K562 (cell line): ENCODE measurements at regions not wholly inside any gene's neighbourhood (a gene's known extent, or its start where the extent isn't known, plus 50 kb on each side); places are given as distances from the start of the nearest gene placed in this dataset.

Source experiments
- BDP1 ChIP-seq: IDR thresholded peaks from 3 replicates; pipeline ENCODE4 v1.6.1; 2011; ENCODE audit not compliant: insufficient read length, insufficient read depth
- CTCF ChIP-seq, 3 experiments: IDR thresholded peaks in 2 of 3; conservative IDR thresholded peaks in 1 of 3; 2 replicates each; pipeline ENCODE4 v1.5.1; 2011 to 2012; ENCODE audit warnings: low read length in 3 of 3, mild to moderate bottlenecking in 3 of 3, control low read depth in 2 of 3, improper control_type of control experiment in 1 of 3, inconsistent platforms in 1 of 3, low read depth in 1 of 3, mixed read lengths in 1 of 3, moderate library complexity in 1 of 3; ENCODE audit not compliant: insufficient read depth in 2 of 3
- HIVEP1 ChIP-seq: fragments of 250-450 bp; sonication (Bioruptor Pico); IDR thresholded peaks from 2 replicates; pipeline ENCODE4 v1.4.0; 2020; ENCODE audit warnings: mild to moderate bottlenecking
- KLF16 ChIP-seq: IDR thresholded peaks from 2 replicates; pipeline ENCODE4 v1.6.1; 2016; ENCODE audit warnings: antibody characterized with exemption
- MBD2 ChIP-seq: sonication (generic); IDR thresholded peaks from 2 replicates; pipeline ENCODE4 v1.6.1; 2016; ENCODE audit warnings: low read depth, borderline replicate concordance
- REST ChIP-seq, 2 experiments: fragments of 450-650 bp; formaldehyde crosslinking in 1 of 2; IDR thresholded peaks; 2 replicates each; pipeline versions ENCODE4 v1.4.0 to v1.6.1; 2014 to 2020; ENCODE audit warnings: mild to moderate bottlenecking in 2 of 2, borderline replicate concordance in 1 of 2, low read depth in 1 of 2
- SRF ChIP-seq, 2 experiments: fragments of 250-450, 450-650 bp in 1 of 2; sonication (Bioruptor Pico) in 1 of 2; sonication (generic) in 1 of 2; formaldehyde crosslinking; IDR thresholded peaks; 2 replicates each; pipeline versions ENCODE4 v1.5.0 to v1.5.1; 2020 to 2022; ENCODE audit warnings: mild to moderate bottlenecking in 1 of 2, missing genetic modification reagents in 1 of 2
- TAF1 ChIP-seq: IDR thresholded peaks from 2 replicates; pipeline ENCODE4 v1.6.1; 2011; ENCODE audit warnings: mild to moderate bottlenecking, low read length, moderate library complexity; ENCODE audit not compliant: insufficient read depth, control insufficient read depth, severe bottlenecking; ENCODE audit errors: extremely low read depth
- TEAD2 ChIP-seq: fragments of 450-650 bp; IDR thresholded peaks from 2 replicates; pipeline ENCODE4 v1.6.1; 2016; ENCODE audit warnings: missing genetic modification characterization, control low read depth, missing compliant biosample characterization
- ZNF121 ChIP-seq: sonication (generic); formaldehyde crosslinking; conservative IDR thresholded peaks from 2 replicates; pipeline ENCODE4 v1.8.0; 2022; ENCODE audit warnings: missing genetic modification reagents
- ZNF133 ChIP-seq: fragments of 250-450 bp; sonication (Bioruptor Pico); IDR thresholded peaks from 2 replicates; pipeline ENCODE4 v1.4.0; 2020; ENCODE audit warnings: mild to moderate bottlenecking
- ZNF239 ChIP-seq: fragments of 250-450 bp; sonication (Bioruptor Pico); IDR thresholded peaks from 2 replicates; pipeline ENCODE4 v1.4.0; 2020; ENCODE audit warnings: mild to moderate bottlenecking

- TF ChIP-seq TAF1 (no peak), MBD2 (no peak), ZNF121 (CRISPR knock-in tag) (no peak), CTCF (IDR thresholded peaks at IDR 0.05 in 2 of 3, conservative IDR thresholded peaks at IDR 0.05 in 1 of 3; ENCODE audit: insufficient read depth in 2 of 3, low read depth in 1 of 3, low read length in 3 of 3) (no peak), ZNF239 (CRISPR knock-in tag) (no peak), ZNF133 (no peak), TEAD2 (tag) (no peak), REST (IDR thresholded peaks at IDR 0.05; ENCODE audit: borderline replicate concordance) (no peak), REST (CRISPR knock-in tag; IDR thresholded peaks at IDR 0.05; ENCODE audit: low read depth) (no peak), HIVEP1 (CRISPR knock-in tag) (no peak), KLF16 (no peak), BDP1 (no peak), SRF (CRISPR knock-in tag; IDR thresholded peaks at IDR 0.05) (no peak)
Measured at GRCh38 chr12:97200181-97200580, 262.4 kb upstream of the RMST start.
